SK-N-MC (cell line): ENCODE measurements at regions not wholly inside any gene's neighbourhood (a gene's known extent, or its start where the extent isn't known, plus 50 kb on each side); places are given as distances from the start of the nearest gene placed in this dataset.

Experiments
- EZH2 ChIP-seq: fragments of 200-600 bp; sonication (generic); IDR thresholded peaks from one replicate; pipeline ENCODE4 v1.6.1; 2017; ENCODE audit warnings: antibody characterized with exemption
- FOXP2 ChIP-seq: optimal IDR thresholded peaks from 2 replicates; pipeline ENCODE3; 2011; ENCODE audit warnings: mild to moderate bottlenecking, moderate library complexity; ENCODE audit not compliant: insufficient read depth; ENCODE audit errors: extremely low read length, control extremely low read depth
- POLR2AphosphoS5 ChIP-seq: IDR thresholded peaks from 2 replicates; pipeline ENCODE4 v1.6.1; 2012; ENCODE audit warnings: mild to moderate bottlenecking, low read depth, low read length, borderline replicate concordance

DNA sequence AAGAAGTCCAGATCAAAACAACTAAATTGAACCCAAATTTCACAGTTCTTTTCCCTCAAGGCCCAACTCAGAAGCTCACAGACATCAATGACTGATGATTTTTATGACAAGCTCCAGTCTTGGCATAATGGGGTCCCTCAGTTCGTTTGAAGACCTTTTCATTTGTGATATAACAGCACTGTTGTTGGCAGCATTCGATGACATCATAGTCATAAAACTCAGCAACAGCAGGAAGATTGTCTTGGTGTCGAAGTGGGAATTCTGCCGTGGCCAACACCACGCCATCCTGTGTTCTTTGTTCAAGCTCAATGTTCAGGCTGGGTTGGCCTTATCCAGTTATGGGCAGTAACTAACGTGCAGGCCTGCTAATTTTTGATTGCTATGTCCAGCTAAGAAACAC lies 261.7 kb downstream of the C7orf25 start:
- TF ChIP-seq EZH2: no peak
- TF ChIP-seq POLR2AphosphoS5: no peak
- TF ChIP-seq FOXP2: no peak
